GM13977 (cell line): ENCODE measurements at regions not wholly inside any gene's neighbourhood (a gene's known extent, or its start where the extent isn't known, plus 50 kb on each side); places are given as distances from the start of the nearest gene placed in this dataset.
A peak's percentile ranks its signal among the peaks of the same experiment; 100 is the strongest.

ENCODE experiments used
- DNase-seq: peaks from one replicate; pipeline ENCODE4 v3.0.0; 2012; ENCODE audit warnings: low spot score
- CTCF ChIP-seq: IDR thresholded peaks from 2 replicates; pipeline ENCODE4 v1.5.1; 2012; ENCODE audit warnings: mild to moderate bottlenecking, control low read depth; ENCODE audit not compliant: insufficient read depth; ENCODE audit errors: extremely low read depth, missing control alignments
- in situ Hi-C: fragments of 300-500 bp; cut with MboI; formaldehyde crosslinking; loops from one replicate; pipeline ENCODE4 v1.12.0; 2022; ENCODE audit warnings: low sequenced_read_pairs, low pct_unique_long_range_greater_than_20kb, mixed read lengths, inconsistent platforms; ENCODE audit not compliant: unreplicated experiment

GRCh38 chr1:29803486-29803885 lies 567.2 kb downstream of the PTPRU start:
- in situ Hi-C loops = no loop called here
- no peak for DNase-seq
- no peak for TF ChIP-seq CTCF

DNA sequence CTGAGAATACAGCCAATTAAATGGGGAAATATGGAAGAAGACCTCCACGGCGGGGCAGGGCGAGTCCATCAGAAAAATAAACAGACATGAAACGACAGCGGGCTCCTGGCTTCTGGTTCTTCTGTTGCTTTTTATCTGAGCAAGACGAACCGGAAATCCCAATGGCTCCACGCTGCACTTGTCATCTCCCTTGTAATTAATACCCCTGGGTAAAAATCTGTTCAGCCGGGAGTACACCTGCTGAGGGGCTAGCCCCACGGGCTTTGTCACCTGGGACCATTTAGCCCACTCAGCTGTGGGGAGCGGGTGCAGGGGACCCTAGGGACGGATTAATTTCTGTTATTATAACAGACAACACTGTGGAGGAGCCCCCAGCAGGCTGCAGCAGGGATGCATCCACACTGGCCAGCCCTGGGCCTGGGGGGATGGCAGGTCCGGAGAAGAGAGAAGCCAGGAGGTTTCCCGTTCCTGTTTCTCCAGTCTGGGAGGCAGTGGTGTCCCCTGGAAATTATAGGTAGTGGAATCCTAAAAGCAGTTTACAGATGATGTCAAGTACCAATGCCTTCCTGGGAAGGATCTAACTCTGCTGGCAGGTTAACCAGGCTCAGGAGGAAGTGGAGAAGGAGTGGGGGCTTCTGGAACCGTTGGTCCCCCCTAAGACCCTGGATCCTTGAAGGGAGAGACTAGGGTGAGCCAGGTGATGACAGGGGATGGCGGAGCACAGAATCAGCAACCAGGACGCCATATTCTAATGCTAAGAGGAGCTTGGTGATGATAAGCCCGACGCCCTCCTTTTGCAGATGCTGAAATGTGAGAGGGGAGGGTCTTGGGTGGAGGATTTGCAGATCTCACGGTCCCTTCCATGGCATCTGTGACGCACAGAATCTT lies 566.1 kb downstream of the PTPRU start:
- no peak for TF ChIP-seq CTCF
- DNase-seq = no peak
- in situ Hi-C loops = no loop called here

DNA sequence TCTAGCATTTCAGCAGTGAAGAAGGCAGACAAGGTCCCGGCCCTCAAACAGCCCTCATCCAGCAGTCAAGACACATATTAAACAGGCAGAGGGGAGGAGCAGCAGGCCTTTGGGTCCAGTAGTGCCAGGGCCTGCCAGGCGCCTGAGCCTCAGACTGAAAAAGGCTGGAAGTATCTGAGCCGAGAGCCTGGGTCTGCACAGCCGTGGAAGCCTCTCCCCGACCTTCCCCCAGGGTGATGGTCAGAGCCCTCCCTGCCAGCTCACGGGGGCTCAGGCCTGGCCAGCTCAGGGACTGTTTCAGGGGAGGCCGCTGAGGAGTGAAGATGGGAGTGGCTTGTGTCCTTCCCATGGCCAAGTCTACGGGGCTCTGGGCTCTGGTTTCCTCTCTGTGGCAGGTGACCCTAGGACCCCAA lies 565.2 kb downstream of the PTPRU start:
- in situ Hi-C loops = no loop called here
- TF ChIP-seq CTCF = no peak
- no peak for DNase-seq

GRCh38 chr1:29801003-29801402 lies 564.7 kb downstream of the PTPRU start:
- peak; percentile 1 for DNase-seq
- in situ Hi-C loops = no loop called here
- TF ChIP-seq CTCF = no peak

DNA sequence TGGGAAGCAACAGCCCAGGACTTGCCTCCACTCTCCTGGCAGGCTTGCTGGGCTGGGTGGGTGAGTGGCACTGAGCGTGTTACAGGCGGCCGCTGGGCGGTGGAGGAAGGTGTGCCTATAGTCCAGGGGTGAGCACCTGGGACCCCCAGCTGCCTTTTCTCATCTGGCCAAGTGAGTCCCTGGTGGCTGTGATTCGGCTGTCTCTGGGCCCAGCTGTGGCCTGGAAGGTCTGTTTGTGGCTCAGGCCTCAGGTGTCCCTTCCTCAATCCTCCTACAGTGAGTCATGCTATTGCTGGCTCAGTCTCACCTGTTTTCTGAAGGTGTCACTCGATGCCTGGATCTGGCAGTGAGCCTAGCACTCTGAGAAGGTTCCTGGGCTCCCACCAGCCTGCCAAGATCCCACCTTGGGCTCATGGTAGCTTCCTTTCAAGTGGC lies 564.2 kb downstream of the PTPRU start:
- in situ Hi-C loops = no loop called here
- peak; percentile 2 for DNase-seq
- no peak for TF ChIP-seq CTCF

DNA sequence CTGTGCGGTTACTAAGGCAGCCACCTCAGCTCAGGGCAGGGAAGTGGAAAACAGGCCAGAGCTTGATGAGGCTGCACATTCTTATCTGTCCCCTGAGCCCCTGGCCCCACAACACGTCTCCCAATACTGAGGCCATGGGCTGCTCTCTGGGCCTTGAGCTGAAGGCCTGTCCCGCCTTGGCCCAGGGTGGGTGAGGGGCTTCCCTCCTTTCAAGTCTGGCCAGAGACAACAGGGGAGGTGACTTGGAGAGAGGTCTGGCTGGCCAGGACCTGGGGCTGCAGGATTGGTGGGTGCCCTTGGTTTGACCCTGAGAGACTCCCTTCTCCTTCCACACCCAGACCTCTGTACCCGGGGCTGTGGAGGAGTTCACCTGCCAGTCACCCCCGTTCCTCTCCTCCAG lies 563.8 kb downstream of the PTPRU start:
- peak; percentile 3 for DNase-seq
- no peak for TF ChIP-seq CTCF
- in situ Hi-C loops = no loop called here
